Neural progenitor cell (in vitro differentiated cells): ENCODE measurements at regions not wholly inside any gene's neighbourhood (a gene's known extent, or its start where the extent isn't known, plus 50 kb on each side); places are given as distances from the start of the nearest gene placed in this dataset.

Experiments used
- EZH2 ChIP-seq: fragments of 200-600 bp; sonication (generic); IDR thresholded peaks from 2 replicates; pipeline ENCODE4 v1.6.1; 2017; ENCODE audit warnings: antibody characterized with exemption, mild to moderate bottlenecking, moderate library complexity
- EZH2phosphoT487 ChIP-seq: fragments of 200-600 bp; sonication (generic); IDR thresholded peaks from 2 replicates; pipeline ENCODE4 v1.6.1; 2017; ENCODE audit warnings: antibody characterized with exemption
- TF ChIP-seq, protein P1 (sequence below): fragments of 200-600 bp; sonication (generic); IDR thresholded peaks from 2 replicates; pipeline ENCODE4 v1.5.1; 2017; ENCODE audit warnings: antibody characterized with exemption, mild to moderate bottlenecking

DNA sequence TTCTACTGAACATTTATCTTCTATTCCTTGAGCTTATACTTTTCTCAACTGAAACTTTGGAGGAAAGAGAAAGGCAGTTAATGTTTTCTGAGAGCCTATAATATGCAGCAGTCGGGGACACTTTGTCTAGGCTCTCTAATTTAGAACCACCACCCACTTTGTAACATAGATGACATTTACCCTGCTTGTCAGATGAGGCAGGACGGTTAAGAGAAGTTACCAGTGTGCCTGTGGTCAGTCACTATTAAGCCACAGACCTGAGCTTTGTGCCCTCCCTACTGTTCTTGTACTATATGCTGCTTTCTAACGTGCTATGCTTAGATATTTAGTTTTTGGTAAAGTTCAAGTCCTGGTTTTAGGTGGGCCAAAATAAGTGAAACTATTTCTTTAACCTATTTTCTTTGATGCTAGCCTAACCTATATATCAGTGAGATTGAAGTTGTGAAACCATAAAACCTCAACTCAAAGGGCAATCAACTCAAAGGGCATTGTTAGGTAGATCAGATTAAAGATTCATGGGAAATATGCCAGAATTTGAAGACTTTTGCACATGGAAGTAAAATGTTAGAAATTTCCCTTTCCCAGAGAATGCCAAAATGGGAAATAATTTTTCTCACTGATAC lies 156.5 kb upstream of the AGR3 start:
- TF ChIP-seq, protein P1, sequence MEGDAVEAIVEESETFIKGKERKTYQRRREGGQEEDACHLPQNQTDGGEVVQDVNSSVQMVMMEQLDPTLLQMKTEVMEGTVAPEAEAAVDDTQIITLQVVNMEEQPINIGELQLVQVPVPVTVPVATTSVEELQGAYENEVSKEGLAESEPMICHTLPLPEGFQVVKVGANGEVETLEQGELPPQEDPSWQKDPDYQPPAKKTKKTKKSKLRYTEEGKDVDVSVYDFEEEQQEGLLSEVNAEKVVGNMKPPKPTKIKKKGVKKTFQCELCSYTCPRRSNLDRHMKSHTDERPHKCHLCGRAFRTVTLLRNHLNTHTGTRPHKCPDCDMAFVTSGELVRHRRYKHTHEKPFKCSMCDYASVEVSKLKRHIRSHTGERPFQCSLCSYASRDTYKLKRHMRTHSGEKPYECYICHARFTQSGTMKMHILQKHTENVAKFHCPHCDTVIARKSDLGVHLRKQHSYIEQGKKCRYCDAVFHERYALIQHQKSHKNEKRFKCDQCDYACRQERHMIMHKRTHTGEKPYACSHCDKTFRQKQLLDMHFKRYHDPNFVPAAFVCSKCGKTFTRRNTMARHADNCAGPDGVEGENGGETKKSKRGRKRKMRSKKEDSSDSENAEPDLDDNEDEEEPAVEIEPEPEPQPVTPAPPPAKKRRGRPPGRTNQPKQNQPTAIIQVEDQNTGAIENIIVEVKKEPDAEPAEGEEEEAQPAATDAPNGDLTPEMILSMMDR = no peak
- TF ChIP-seq EZH2 (no peak), EZH2phosphoT487 (no peak)
